B cell (primary cell): ENCODE measurements at regions not wholly inside any gene's neighbourhood (a gene's known extent, or its start where the extent isn't known, plus 50 kb on each side); places are given as distances from the start of the nearest gene placed in this dataset.

Experiments used
- CTCF ChIP-seq: fragments of 200-600 bp; IDR thresholded peaks from one replicate; pipeline ENCODE4 v1.8.0; 2022; ENCODE audit warnings: antibody characterized with exemption, mild to moderate bottlenecking
- EZH2 ChIP-seq: IDR thresholded peaks from 2 replicates; pipeline ENCODE4 v1.6.1; 2012; ENCODE audit warnings: borderline replicate concordance, low read depth, mild to moderate bottlenecking, moderate library complexity, low read length; ENCODE audit not compliant: insufficient read depth, poor library complexity, severe bottlenecking

- TF ChIP-seq CTCF (no peak), EZH2 (no peak)
Measured at GRCh38 chrX:150052226-150052625, 113.9 kb upstream of the EOLA2 start.
